ENCODE measurements at regions not wholly inside any gene's neighbourhood (a gene's known extent, or its start where the extent isn't known, plus 50 kb on each side); places are given as distances from the start of the nearest gene placed in this dataset.

DNA sequence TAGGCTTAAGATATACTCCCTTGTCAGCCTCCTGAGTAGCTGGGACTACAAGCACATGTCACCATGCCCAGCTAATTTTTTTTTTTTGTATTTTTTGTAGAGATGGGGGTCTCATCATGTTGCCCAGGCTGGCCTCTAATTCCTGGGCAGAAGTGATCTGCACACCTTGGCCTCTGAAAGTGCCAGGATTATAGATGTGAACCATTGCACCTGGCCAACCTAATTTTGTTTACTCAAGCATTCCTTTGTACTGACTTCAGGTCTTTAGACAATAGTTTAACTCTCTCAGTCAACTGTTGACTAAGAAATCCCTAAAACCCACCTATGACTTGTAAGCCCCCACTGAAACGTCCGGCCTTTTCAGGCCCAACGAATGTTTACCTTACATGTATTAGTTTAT, 628.3 kb upstream of the CDH8 start:
- no peak for DNase-seq

DNA sequence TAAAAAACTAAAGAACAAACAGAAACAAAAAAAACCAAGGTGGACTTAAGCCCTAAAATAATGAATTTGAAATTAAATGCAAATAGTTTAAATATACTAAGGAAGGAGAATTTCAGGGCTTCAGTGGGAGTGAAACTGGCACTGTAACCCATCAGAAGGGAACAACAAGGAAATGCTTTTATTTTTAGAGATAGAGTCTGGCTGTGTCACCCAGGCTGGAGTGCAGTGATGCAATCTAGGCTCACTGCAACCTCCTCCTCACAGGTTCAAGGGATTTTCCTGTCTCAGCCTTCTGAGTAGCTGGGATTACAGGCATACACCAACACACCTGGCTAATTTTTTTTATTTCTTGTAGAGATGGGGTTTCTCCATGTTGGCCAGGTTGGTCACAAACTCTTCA, 625.2 kb upstream of the CDH8 start:
- DNase-seq = no peak

DNA sequence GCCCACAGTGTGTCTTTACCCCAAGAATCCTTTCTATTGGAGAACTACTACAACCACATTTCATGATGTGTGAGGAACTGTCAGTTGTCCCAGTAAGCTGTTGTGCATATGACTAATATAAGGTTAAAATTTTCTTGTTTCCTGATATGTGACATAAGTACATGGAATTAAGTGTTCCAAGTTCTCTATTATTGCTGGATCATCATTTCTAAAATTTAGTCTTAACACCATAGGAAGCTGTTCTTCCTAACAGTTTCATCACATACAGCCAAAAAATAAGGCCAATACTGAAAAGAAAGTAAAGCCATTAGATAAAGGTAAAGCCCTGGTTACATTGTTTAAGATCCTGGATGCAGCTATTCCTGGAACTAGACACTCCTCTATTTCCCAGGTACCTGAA, 620.9 kb upstream of the CDH8 start:
- DNase-seq = no peak

DNA sequence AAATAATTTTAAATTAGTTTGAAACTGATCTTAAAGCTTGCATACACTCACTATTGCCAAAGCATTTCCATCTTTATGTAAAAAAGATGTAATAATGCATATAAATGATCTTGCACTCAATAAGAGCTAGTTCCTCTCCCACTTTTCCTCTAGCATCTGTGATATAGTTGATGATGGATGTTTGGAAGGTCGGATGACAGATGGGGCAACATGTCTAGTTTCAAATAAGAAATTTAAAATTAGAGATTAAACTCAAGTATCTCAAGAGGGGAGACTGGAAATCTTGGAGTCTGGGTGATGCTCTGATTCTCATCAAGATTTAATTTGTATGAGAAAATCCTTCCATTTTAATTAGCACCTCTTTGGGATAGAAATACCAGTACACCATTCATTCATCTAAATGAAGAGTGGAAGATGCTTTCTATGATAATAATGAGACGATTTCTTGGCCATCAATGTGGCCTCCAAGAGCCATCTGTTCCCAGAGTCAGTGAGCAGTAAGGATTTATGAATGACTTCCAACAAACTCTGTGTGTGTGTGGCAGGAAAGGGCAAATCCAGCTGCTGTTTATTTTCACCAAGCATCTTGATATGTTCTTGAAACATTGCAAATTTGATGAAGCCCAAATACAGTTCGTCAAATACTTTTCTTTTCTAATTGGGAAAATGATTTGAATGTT, 616.3 kb upstream of the CDH8 start:
- DNase-seq = no peak

DNA sequence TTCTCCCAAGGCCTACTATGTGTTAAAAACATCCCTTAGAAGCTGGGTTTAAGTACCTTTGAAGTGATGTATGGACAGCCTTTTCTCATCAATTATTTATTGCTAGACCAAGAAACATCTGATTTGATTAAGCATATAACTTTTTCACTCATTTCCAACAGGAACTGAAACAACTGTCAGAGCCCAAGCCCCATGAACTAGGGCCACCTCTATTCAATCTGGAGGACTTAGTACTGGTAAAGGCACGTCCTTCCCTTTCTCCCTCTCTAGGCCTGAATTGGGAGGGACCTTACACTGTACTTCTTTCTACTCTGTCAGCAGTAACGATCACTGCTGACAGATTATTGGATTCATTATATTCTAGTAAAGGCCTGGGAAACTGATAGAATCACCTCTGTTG, 612.0 kb upstream of the CDH8 start:
- DNase-seq = no peak

DNA sequence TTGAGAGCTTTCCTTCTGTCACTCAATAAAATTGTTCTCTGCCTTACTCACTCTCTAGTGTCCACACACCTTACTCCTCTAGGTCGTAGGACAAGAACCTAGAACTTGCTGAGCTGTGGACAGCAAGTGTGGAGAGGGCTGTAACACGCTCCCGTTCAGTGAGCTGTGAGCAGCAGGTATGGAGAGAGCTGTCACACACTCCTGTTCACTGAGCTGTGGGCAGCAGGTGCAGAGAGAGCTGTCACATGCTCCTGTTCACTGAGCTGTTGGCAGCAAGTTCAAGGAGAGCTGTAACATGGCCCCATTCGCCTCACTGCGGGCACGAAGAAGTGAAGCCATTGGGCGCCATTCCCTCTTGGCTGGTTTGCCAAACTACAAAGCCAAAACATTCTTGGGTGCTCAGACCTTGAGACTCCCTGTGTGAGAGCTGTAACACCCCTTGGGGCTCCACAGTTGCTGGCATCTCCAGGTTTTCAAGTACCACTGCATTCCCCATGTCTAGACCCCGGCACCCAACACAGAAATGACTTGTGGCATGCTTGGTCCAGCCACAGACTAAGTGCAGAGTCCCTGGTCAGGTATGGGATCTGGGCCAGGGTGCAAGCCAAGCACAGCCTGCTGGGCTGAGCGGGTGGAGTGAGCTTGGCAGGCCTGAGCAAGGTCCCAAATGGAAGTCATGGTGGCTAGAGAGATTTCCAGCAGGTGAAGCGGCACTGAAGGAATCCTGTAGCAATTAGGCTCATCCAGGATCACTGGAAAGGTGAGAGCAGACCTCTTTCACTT, 608.0 kb upstream of the CDH8 start:
- DNase-seq = no peak

DNA sequence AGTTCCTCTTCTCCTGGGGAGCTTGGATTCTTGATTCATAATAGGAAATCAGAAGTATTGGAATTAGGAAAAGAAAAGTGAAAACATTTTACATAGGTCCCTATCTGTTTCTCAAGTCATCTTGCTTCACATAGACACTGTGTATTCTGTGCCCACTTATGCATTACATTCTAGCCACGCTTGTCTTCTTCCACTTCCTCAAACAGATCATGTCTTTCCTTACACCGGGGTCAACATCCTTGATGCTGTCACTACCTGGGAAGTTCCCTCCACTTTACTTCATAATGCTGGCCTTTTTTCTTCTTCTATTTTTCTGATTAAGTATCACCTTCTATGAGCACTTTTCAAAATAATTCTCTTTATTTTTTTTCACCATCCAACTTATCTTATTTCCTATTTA, 606.4 kb upstream of the CDH8 start:
- no peak for DNase-seq

DNA sequence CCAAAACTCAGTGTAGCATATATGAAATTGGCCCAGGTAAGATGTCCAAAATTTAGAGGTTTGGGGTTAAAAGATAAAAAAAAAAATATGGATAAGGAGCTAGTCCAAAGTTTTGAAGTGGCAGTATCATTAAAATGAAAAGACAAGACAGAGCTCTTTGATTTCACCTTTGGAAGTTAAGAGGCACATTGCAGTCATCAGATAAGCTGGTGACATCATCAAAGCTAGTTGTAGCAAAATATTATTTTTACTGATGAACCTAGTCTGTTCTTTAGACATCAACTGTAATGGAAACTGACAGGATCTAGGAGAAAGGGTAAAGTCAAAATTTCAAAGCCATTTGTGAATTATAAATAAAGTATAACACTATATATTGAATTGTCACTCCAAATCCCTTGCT, 603.7 kb upstream of the CDH8 start:
- no peak for DNase-seq

DNA sequence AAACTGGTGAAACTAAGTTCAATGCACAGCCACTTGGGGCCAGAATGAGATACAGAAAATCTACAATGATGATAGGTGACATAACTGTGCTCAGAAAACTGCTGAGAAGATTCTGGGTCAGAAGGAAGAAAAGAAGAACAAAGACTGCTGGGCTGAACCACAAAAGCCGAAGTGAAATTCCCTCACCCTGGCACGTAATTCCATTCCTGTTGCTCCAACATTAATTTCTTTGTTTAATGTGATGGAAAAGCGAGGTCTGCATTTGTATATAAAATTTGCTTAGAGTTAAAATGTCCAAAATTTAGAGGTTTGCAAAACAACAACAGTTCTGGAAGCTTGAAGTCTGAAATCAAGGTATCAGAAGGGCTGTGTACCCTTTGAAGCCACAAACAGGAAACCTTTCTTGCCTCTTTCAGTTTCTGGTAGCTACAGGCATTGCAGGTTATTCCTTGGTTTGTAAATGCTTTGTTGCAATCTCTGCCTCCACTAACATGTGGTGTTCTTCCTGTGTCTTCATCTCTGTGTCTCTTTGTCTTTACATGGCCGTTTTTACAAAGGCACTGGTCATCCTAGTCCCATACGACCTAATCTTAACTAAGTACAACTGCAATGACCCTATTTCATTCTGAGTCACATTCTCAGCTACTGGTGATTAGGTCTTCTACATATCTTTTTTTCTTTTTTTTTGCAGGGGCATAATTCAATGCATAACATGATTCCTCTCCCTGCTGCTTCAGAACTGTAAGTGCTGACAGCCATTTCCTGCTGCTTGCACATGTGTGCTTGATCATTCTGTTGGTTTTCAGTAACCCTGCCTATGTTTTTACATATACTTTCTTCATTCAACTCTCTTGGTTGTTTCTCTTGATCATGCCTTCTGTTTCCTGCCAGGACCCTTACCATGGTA, 603.0 kb upstream of the CDH8 start:
- DNase-seq = no peak

DNA sequence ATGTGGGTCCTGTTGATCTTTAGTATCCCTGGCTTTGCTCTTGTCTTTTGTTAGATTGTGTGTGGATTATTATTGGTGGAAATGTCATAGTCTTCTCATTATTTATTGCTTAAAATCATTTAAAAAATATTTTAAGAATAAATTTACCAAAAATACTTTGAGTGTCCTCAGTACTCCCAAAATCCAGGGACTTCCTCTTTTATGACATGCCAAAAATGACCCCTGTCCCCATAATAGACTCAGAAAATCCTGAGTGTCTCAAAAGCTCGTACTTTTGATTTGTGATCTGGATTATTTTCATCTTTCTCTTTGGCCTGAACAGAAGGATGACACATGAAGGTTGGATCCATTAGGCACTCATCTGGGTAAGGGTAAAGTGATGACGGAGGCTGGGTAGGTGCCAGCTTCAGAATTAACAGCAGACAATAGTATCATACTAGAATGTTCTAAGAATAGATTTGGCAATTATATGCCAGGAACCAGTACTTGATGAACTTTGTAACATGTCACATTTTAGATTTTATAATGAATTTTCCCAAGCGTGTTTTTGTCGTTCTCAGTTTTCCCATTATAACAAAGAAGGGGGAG, 602.2 kb upstream of the CDH8 start:
- DNase-seq = no peak

DNA sequence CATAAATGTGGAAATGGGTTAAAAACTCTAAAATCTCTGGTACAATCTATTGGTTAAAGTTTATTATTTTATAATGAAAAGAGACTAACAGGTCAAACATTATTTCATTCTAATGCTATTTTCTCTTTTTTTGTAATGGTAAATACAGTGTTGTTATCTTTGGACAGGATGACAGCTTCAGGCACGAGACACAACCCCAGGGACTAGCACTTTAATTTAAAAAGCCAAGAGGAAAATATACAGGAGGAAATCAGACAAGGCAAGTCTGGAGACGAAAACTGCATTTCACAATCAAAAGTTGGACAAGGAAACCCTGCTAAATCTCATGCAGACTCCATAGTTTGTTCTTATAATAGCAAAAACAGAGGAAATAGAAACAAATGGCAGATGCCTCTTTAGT, 589.1 kb upstream of the CDH8 start:
- no peak for DNase-seq

DNA sequence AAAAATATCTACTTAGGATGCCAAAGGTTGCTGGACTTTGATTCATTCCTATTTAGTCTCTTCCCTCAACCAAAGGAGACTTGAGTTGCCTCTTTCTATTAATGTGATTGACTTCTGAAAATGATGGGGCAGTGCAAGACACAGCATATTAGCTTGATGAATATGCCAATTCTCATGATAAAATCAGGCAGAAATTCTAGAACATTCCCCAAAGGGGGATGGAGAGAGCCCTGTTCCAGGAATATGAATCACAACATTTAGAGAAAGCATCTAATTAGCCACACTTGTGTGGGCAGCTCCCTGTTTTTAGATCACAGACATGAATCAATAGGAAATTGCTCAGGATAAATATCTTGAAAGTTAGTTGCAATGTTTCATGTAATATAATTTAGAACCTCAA, 584.0 kb upstream of the CDH8 start:
- DNase-seq = no peak

DNA sequence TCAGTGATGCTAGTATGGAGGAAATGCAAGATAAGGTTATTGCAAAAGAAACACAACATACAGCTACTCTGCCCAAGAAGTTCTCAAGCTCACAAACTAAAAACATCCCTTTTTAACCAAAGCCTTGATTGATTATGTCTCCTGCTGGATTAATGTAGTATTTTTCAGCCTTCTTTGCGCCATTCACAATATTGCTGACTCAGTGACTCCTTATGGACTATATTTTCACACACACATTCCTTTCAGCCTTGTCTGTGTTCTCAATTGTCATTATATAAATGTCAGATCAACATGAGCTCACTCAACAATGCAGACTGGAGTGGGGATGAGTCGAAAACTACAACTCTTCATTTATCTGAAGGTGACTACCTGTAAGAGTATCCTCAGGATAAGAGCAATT, 579.3 kb upstream of the CDH8 start:
- DNase-seq = no peak

DNA sequence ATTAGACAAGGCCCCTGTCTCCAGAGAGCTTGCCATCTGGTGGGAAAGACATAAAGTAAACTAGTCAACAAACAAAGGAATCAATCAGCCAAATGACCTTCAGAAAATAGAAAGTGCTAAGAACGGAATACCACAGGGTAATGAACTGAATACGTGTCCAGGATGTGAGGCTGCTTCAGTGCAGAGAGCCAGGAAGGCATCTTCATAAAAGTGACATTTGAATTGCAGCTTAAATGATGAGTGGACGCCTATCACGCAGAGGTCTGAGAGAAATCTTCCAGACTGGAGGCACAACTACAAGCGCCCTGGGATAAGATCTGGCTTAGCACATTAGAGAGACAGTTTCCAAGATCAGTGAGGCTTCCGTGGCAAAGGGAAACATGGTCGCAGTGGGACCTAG, 574.1 kb upstream of the CDH8 start:
- no peak for DNase-seq

DNA sequence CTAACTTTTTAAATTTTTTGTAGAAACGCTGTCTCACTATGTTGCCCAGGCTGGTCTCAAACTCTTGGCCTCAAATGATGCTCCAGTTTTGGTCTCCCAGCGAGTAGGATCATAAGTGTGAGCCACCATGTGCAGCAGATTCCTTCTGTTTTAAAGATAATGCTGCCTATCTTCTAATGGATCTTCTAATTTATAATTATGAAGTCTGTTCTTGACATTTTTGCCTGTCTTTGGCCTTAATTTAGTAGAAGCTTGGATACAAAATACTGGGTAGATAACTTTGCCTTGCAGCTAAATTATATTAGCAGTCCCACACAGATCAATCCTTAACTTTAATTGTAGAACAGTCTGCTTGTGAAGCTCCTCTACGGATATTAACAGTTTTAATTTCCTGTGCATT, 566.6 kb upstream of the CDH8 start:
- no peak for DNase-seq

DNA sequence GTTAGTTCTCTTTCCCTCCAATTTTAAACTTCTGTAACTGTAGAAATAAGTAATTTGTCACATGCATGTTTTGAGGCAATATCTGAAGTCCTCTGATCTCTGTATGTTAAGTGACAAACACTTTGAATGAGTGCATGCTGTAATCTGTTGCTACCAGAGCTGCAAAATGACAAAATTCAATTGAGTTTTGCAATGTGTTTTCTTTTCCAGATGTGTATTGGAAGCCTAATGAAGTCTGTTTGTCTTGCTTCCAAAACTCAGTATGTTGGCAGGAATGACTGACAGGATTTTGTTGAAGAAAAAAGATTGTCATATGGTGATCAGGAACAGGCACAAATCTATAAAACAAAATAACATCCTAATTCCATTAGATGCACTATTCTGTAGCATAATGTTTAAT, 561.6 kb upstream of the CDH8 start:
- DNase-seq = no peak

DNA sequence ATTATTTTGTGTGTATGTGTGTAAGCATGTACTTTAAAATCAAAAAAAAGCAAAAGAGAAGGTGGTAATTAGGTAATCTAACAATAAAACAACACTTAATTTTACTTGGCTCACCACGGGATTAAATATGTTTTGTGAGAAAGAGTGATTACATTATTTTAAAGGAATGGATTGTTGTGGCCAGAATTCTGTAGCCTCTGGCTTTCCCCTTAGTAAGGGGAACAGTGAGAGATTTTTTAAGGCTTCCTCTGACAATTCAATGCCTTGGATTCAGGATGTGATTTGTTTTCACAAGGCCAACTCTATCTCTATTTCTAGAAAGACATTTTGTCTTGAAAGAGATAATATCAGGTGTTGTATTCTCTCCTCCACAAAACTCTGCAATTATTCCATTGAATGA, 560.3 kb upstream of the CDH8 start:
- no peak for DNase-seq

DNA sequence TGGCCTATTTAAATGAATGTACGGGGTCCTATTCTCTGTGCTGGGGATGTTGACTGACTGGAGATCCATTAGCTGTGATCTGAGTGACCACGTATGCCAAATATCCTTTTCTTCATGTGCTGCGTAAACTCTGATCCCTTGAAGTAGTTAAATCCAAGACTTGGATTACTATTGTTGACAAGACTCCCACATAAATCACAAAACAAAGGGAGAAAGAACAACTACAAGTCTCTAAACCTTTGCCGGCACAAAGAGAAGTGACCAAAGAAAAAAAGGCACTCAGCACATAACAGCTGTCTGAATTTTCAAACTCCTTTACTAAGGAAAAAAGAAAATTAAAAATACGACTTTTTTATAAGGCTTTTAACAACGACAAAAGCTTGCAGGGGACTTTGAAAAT, 559.9 kb upstream of the CDH8 start:
- DNase-seq = no peak

DNA sequence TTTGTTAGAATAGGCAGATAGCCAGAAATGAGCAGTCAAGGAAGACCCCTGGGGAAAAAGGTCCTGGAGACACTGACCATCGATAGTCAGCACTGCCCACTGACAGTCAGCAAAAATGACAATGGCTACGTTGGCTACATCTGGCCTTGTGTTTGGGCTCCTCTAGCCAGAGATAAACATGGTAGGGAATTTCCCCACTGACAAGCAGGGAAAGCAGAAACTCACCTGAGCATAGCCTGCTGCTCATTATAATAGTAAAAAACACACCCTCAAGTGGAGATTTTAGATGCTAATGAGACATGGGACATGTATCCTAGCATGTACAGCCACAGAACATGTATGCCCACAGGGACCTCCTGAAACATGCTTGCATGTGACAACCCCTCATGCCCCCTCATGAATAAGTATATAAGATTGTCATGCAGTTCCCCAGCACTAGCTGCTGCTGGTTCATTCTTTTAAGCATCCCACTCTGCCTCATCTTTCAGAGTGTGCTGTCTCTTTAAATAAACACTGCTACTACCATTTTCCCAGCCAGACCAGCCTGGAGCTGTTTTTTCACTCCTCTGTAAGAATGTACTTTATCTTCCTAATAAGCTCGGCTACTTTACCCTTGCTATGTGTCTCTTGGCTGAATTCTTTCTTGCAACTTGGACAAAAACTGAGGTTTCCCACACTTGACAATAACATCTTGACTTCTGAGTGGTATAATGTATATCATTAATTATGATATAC, 550.1 kb upstream of the CDH8 start:
- no peak for DNase-seq

DNA sequence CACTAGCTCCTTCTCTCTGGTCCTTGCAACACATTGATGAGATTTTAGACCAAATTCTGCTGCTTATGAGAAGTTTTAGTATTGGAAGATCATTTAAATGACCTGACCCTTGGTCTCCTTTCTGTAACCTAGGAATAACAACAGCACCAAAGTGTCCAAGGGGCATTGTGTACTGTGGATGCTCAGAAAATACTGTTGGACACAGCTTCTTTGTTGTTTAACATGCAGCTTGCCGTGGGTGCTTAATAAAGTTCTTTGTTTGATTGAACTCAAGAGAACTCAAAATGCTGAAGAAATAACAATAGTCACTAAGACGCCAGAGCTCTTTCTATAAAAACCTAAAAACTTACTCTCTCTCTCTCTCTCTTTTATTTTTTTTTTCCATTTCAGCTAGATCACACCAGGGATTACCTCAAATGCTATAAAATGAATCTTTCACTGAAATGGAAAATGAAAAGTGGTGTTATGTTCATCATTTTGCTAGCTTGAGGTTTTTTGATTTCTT, 548.9 kb upstream of the CDH8 start:
- no peak for DNase-seq

DNA sequence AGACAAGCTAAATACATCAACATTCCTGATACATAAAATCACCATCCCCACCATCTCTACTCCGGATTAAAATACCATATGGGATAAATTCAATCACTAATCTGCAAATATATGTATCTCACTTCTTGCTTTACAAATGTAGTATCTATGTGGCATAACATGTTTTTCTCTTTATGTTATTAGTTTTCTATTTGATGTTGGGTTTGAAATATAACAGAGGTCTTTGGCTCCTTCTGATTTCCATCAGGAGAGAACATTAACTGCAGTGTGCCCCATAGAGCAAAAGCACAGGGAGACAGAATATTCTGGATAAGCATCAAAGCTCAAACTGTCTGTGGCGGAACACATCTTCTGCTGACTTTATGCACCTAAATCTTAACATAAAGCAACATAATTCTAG, 547.2 kb upstream of the CDH8 start:
- no peak for DNase-seq

DNA sequence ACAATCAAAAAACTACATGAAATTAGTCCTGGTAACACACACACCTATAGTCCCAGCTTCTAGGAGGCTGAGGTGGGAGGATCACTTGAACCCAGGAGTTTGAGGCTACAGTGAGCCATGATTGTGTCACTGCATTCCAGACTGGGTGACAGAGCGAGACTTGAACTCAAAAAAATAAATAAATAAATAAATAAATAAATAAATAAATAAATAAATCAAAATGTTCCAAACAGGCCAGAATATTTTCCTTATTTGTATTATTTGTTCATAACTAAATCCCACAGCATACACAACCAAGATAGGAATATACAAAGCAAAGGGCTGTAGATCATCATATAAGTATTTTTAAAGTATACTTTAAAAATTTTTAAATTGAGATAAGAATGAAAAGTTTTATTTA, 537.2 kb upstream of the CDH8 start:
- no peak for DNase-seq

DNA sequence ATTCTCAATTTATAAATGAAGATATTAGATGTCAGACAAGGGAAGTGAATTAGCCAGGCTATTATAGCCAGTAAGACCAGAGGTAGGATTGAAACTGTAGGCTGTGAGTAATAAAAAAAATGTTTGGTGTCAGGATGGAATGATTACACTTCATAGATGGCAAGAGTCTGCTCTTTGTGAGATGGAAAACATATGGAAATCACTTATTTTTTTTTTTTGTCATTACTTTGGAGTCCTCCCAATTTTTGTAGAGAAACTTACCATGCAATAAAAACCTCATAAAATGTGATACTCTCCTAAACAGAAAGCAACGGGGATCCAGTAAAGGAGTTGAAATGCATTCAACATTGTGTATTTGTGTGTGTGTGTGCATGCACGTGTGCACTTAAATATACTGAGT, 532.7 kb upstream of the CDH8 start:
- no peak for DNase-seq

All from SHP77 treated with DMSO at 0.1 percent for 48 hours (cell line).